GM21526 (cell line): ENCODE measurements at regions not wholly inside any gene's neighbourhood (a gene's known extent, or its start where the extent isn't known, plus 50 kb on each side); places are given as distances from the start of the nearest gene placed in this dataset.
"Not testable (repeated sequence)": the region's sequence is repeated elsewhere in the genome, so short reads cannot be mapped to it uniquely, and the experiment has no call there.

Experiments used
- ATAC-seq: cut with Tn5 transposase; IDR thresholded peaks from one replicate; pipeline ENCODE4 v1.9.1; 2021; ENCODE audit warnings: moderate library complexity; ENCODE audit not compliant: unreplicated experiment, low FRiP score

GRCh38 chr7:108627476-108628051, 57.9 kb downstream of the DNAJB9 start:
- no peak for ATAC-seq

- ATAC-seq: no peak
Measured at GRCh38 chr7:108628678-108629077, 59.0 kb downstream of the DNAJB9 start.

- ATAC-seq: no peak
Measured at GRCh38 chr7:108629651-108630400, 60.2 kb downstream of the DNAJB9 start.

- no peak for ATAC-seq
Measured at GRCh38 chr7:108634036-108634435, 64.4 kb downstream of the DNAJB9 start.

GRCh38 chr7:108634535-108634934, 64.9 kb downstream of the DNAJB9 start:
- no peak for ATAC-seq

- ATAC-seq: no peak
Measured at GRCh38 chr7:108637049-108637621, 67.5 kb downstream of the DNAJB9 start.

GRCh38 chr7:108642126-108642525, 72.5 kb downstream of the DNAJB9 start:
- no peak for ATAC-seq

- no peak for ATAC-seq
Measured at GRCh38 chr7:108643136-108643535, 73.5 kb downstream of the DNAJB9 start.

GRCh38 chr7:108648989-108649388, 79.3 kb downstream of the DNAJB9 start:
- no peak for ATAC-seq

GRCh38 chr7:108650467-108650866, 80.8 kb downstream of the DNAJB9 start:
- no peak for ATAC-seq

- ATAC-seq: no peak
Measured at GRCh38 chr7:108652886-108653285, 83.2 kb downstream of the DNAJB9 start.

GRCh38 chr7:108653526-108653925, 83.9 kb downstream of the DNAJB9 start:
- no peak for ATAC-seq

GRCh38 chr7:108657140-108657726, 87.6 kb downstream of the DNAJB9 start:
- not testable (repeated sequence) for ATAC-seq

- no peak for ATAC-seq
Measured at GRCh38 chr7:108659261-108659660, 89.6 kb downstream of the DNAJB9 start.

GRCh38 chr7:108659867-108660266, 90.2 kb downstream of the DNAJB9 start:
- ATAC-seq: no peak

- no peak for ATAC-seq
Measured at GRCh38 chr7:108660465-108660864, 90.8 kb downstream of the DNAJB9 start.

GRCh38 chr7:108662783-108663362, 93.2 kb downstream of the DNAJB9 start:
- no peak for ATAC-seq

GRCh38 chr7:108663701-108664100, 94.0 kb downstream of the DNAJB9 start:
- ATAC-seq: no peak

GRCh38 chr7:108667216-108667615, 97.5 kb downstream of the DNAJB9 start:
- no peak for ATAC-seq

- ATAC-seq: no peak
Measured at GRCh38 chr7:108669958-108670357, 100.3 kb downstream of the DNAJB9 start.

- not testable (repeated sequence) for ATAC-seq
Measured at GRCh38 chr7:108673699-108674098, 104.0 kb downstream of the DNAJB9 start.
